ENCODE measurements at regions not wholly inside any gene's neighbourhood (a gene's known extent, or its start where the extent isn't known, plus 50 kb on each side); places are given as distances from the start of the nearest gene placed in this dataset.
A peak's percentile ranks its signal among the peaks of the same experiment; 100 is the strongest.
"Not testable (repeated sequence)": the region's sequence is repeated elsewhere in the genome, so short reads cannot be mapped to it uniquely, and the experiment has no call there.

- WGBS (ENCODE audit: insufficient coverage): no CpG with 5 or more reads among the region's 3 CpGs
- Histone ChIP-seq H3K9me3 (ENCODE audit: control insufficient read depth, insufficient read depth, low read length) (peaks cover 2% of the 10 kb centered on the region), H3K4me3 (ENCODE audit: low read depth, low read length) (no peak overlapping the region), H3K36me3 (ENCODE audit: control insufficient read depth, insufficient read depth, low read length) (no peaks in the 10 kb centered on the region), H3K4me1 (ENCODE audit: control insufficient read depth, insufficient read depth, low read length) (peaks cover 8% of the 10 kb centered on the region), H3K27me3 (ENCODE audit: control insufficient read depth, insufficient read depth, low read length) (no peaks in the 10 kb centered on the region), H3K27ac (ENCODE audit: low read depth, low read length) (no peak overlapping the region)
- no peak for DNase-seq (ENCODE audit: low read depth in 4 of 6, low spot score in 6 of 6)
Observed at GRCh38 chr2:64915510-64915900, 73.7 kb upstream of the SLC1A4 start.

DNA sequence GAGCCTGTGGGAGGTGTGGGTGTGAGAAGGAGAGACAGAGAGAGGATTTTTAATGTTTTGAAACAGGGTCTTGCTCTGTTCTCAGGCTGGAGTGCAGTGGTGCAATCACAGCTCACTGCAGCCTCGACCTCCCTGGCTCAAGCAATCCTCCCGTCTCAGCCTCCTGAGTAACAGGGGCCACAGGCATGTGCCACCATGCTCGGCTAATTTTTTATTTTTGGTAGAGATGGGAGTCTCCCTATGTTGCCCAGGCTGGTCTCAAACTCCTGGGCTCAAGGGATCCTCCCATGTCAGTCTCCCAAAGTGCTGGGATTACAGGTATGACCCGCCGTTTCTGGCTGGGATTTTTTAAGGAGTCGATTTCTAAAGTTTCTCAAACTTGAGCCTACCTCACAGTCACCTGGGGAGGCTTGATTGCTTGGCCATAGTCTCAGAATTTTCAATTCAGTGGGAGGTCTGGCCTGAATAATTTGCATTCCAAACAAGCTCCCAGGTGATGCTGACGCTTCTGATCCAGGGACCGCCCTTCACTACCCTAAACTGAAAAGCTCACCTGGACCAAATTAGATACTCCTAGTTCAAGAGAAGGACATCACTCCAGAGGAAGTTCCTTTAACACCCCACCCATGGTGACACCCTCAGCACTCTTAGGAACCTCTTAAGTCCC, 70.8 kb upstream of the SLC1A4 start:
- Histone ChIP-seq H3K36me3 (ENCODE audit: control insufficient read depth, insufficient read depth, low read length) (no peaks in the 10 kb centered on the region), H3K4me1 (ENCODE audit: control insufficient read depth, insufficient read depth, low read length) (peaks cover 20% of the 10 kb centered on the region), H3K4me3 (ENCODE audit: low read depth, low read length) (no peak overlapping the region), H3K9me3 (ENCODE audit: control insufficient read depth, insufficient read depth, low read length) (peaks cover 2% of the 10 kb centered on the region), H3K27ac (ENCODE audit: low read depth, low read length) (no peak overlapping the region), H3K27me3 (ENCODE audit: control insufficient read depth, insufficient read depth, low read length) (no peaks in the 10 kb centered on the region)
- no peak for DNase-seq (ENCODE audit: low read depth in 4 of 6, low spot score in 6 of 6)
- WGBS (ENCODE audit: insufficient coverage): 85% methylated on average over 7 of the region's 8 CpGs

DNA sequence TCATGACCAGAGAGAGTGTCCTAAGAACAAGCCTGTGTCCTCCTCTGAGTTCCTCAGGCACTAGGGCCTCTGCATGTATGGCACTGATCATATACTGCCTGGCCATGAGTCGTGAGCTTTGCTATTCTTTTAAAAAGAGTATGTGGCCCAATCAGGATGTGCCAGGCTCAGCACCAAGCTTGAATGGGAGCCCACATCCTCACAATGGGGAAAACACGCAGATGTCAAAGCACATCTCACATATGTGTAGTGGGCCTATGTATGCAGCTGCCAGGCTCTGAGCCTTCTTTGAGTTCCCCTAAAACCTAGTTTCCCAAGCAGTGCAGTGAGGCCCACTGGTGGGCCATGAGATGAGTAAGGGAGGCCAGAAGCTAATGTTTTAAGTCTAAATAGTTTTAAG, 69.9 kb upstream of the SLC1A4 start:
- WGBS (ENCODE audit: insufficient coverage): 89% methylated on average over 1 of the region's 2 CpGs
- H3K27me3 ChIP-seq (ENCODE audit: control insufficient read depth, insufficient read depth, low read length): no peaks in the 10 kb centered on the region
- no peak for DNase-seq (ENCODE audit: low read depth in 4 of 6, low spot score in 6 of 6)

DNA sequence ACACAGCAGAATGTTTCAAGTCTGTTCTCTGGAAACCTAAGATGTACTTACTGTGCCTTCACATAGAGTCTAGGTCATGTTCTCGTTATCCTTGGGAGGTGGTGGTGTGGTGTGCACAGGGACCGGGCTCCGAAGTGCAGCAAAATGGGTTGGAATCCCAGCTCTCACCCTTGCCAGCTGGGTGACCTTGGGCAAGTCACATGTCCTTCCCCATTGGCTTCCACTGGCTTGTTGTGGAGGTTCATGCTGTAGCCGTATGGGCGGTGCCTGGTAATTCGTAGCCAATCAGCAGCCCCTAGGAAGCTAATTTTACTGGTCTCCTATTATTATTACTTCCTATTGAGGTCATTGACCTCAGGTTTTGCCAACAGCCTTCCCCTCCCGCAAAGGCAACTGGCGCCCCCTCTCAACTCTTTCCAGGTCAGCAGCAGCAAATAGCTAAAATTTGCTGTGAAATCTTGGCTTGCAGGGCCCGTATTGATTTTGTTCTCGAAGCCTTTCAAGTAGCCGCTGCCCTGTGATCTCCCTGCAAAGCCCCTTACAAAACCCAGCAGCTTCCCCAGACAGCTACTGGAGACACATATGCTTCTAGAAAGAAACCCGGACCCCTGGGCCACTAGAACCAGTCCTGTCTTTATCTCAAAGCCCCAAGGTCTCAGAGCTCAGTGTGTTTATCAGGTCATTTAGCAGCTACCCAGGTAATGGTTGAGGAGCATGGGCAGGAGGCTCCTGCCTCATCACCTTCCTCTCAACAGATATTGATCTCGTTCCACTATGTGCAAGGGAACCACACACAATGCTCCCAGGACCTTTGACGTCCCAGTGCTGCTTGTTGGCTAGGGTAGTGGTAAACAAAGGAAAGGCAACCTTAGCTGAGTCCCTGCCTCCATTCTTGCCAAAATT, 66.5 kb upstream of the SLC1A4 start:
- DNase-seq (ENCODE audit: low read depth in 4 of 6, low spot score in 6 of 6): peak in 1 of 6 donors; percentile 17
- peaks cover 2% of the 10 kb centered on the region for H3K9me3 ChIP-seq (ENCODE audit: control insufficient read depth, insufficient read depth, low read length)
- H3K27me3 ChIP-seq (ENCODE audit: control insufficient read depth, insufficient read depth, low read length): no peaks in the 10 kb centered on the region
- no peaks in the 10 kb centered on the region for H3K36me3 ChIP-seq (ENCODE audit: control insufficient read depth, insufficient read depth, low read length)
- peaks cover 21% of the 10 kb centered on the region for H3K4me1 ChIP-seq (ENCODE audit: control insufficient read depth, insufficient read depth, low read length)
- WGBS (ENCODE audit: insufficient coverage): 48% methylated on average over 10 of the region's 14 CpGs
- no peak overlapping the region for H3K27ac ChIP-seq (ENCODE audit: low read depth, low read length)
- no peak overlapping the region for H3K4me3 ChIP-seq (ENCODE audit: low read depth, low read length)

More for the DNA sequence above, 69.9 kb upstream of the SLC1A4 start:
- Histone ChIP-seq H3K9me3 (ENCODE audit: control insufficient read depth, insufficient read depth, low read length) (peaks cover 2% of the 10 kb centered on the region), H3K36me3 (ENCODE audit: control insufficient read depth, insufficient read depth, low read length) (no peaks in the 10 kb centered on the region), H3K27ac (ENCODE audit: low read depth, low read length) (no peak overlapping the region), H3K4me3 (ENCODE audit: low read depth, low read length) (no peak overlapping the region), H3K4me1 (ENCODE audit: control insufficient read depth, insufficient read depth, low read length) (peaks cover 21% of the 10 kb centered on the region)

- no peak for DNase-seq (ENCODE audit: low read depth in 4 of 6, low spot score in 6 of 6)
- Histone ChIP-seq H3K36me3 (ENCODE audit: control insufficient read depth, insufficient read depth, low read length) (no peaks in the 10 kb centered on the region), H3K27ac (ENCODE audit: low read depth, low read length) (no peak overlapping the region), H3K27me3 (ENCODE audit: control insufficient read depth, insufficient read depth, low read length) (no peaks in the 10 kb centered on the region), H3K4me3 (ENCODE audit: low read depth, low read length) (no peak overlapping the region), H3K9me3 (ENCODE audit: control insufficient read depth, insufficient read depth, low read length) (peaks cover 2% of the 10 kb centered on the region), H3K4me1 (ENCODE audit: control insufficient read depth, insufficient read depth, low read length) (peaks cover 22% of the 10 kb centered on the region)
- WGBS (ENCODE audit: insufficient coverage): 43% methylated on average over 2 of the region's 2 CpGs
Observed at GRCh38 chr2:64923385-64923710, 65.9 kb upstream of the SLC1A4 start.

DNA sequence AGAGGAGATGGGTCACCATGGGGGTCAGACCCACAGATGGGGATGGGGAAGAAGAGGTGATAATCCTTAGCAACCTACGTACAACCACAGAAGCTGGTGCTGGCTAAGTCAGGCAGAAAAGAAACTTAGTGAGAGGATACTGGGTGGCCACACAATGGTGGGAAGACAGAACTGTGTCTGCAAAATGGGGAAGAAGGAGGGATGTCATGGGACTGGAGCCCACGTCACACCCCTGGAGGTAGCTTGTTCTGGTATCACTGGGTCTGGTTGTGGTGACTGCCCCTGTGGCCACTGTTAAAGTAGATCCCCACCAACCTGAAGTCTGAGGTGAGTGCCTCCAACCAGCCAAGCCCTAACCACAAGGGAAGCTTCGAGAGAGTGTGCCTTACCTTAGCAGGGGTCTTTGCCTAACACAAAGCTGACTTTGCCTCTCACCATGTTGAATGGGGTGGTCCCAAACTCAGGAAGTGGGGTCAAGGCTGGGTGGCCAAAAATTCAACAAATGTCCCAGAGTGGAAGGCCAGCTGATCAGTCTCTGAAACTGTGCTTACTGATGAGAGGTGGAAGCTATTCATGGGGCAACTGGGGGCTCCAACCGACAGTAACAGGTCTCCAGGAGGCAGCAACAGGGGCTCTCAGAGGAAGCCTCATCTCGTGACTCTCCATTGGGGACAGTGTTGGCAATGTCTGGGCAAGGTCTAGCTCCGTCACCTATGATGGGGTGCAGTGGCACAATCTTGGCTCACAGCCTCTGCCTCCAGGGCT, 64.8 kb upstream of the SLC1A4 start:
- DNase-seq (ENCODE audit: low read depth in 4 of 6, low spot score in 6 of 6): no peak
- Histone ChIP-seq H3K4me3 (ENCODE audit: low read depth, low read length) (no peak overlapping the region), H3K27me3 (ENCODE audit: control insufficient read depth, insufficient read depth, low read length) (no peaks in the 10 kb centered on the region), H3K4me1 (ENCODE audit: control insufficient read depth, insufficient read depth, low read length) (peaks cover 18% of the 10 kb centered on the region), H3K9me3 (ENCODE audit: control insufficient read depth, insufficient read depth, low read length) (no peaks in the 10 kb centered on the region), H3K27ac (ENCODE audit: low read depth, low read length) (no peak overlapping the region), H3K36me3 (ENCODE audit: control insufficient read depth, insufficient read depth, low read length) (no peaks in the 10 kb centered on the region)
- WGBS (ENCODE audit: insufficient coverage): 98% methylated on average over 6 of the region's 6 CpGs

GRCh38 chr2:64925930-64926722, 63.1 kb upstream of the SLC1A4 start:
- WGBS (ENCODE audit: insufficient coverage): 100% methylated on average over 2 of the region's 2 CpGs

GRCh38 chr2:64928813-64929212, 60.4 kb upstream of the SLC1A4 start:
- Histone ChIP-seq H3K4me3 (ENCODE audit: low read depth, low read length) (no peak overlapping the region), H3K27me3 (ENCODE audit: control insufficient read depth, insufficient read depth, low read length) (no peaks in the 10 kb centered on the region), H3K4me1 (ENCODE audit: control insufficient read depth, insufficient read depth, low read length) (peaks cover 5% of the 10 kb centered on the region), H3K36me3 (ENCODE audit: control insufficient read depth, insufficient read depth, low read length) (no peaks in the 10 kb centered on the region), H3K27ac (ENCODE audit: low read depth, low read length) (no peak overlapping the region), H3K9me3 (ENCODE audit: control insufficient read depth, insufficient read depth, low read length) (no peaks in the 10 kb centered on the region)
- peak in 2 of 6 donors; percentile 72 to 73 for DNase-seq (ENCODE audit: low read depth in 4 of 6, low spot score in 6 of 6)
- WGBS (ENCODE audit: insufficient coverage): no CpG with 5 or more reads among the region's 1 CpG

More at GRCh38 chr2:64925930-64926722, 63.1 kb upstream of the SLC1A4 start:
- H3K27ac ChIP-seq (ENCODE audit: low read depth, low read length); DNase-seq (ENCODE audit: low read depth in 4 of 6, low spot score in 6 of 6); H3K9me3 ChIP-seq (ENCODE audit: control insufficient read depth, insufficient read depth, low read length); H3K36me3 ChIP-seq (ENCODE audit: control insufficient read depth, insufficient read depth, low read length); H3K4me3 ChIP-seq (ENCODE audit: low read depth, low read length); H3K27me3 ChIP-seq (ENCODE audit: control insufficient read depth, insufficient read depth, low read length): not testable (repeated sequence)
- peaks cover 18% of the 10 kb centered on the region for H3K4me1 ChIP-seq (ENCODE audit: control insufficient read depth, insufficient read depth, low read length)

GRCh38 chr2:64929333-64929732, 59.9 kb upstream of the SLC1A4 start:
- no peak overlapping the region for H3K4me3 ChIP-seq (ENCODE audit: low read depth, low read length)
- H3K27me3 ChIP-seq (ENCODE audit: control insufficient read depth, insufficient read depth, low read length): no peaks in the 10 kb centered on the region
- no peaks in the 10 kb centered on the region for H3K36me3 ChIP-seq (ENCODE audit: control insufficient read depth, insufficient read depth, low read length)
- WGBS (ENCODE audit: insufficient coverage): 100% methylated on average over 1 of the region's 1 CpG
- no peak for DNase-seq (ENCODE audit: low read depth in 4 of 6, low spot score in 6 of 6)
- H3K4me1 ChIP-seq (ENCODE audit: control insufficient read depth, insufficient read depth, low read length): peaks cover 5% of the 10 kb centered on the region
- no peaks in the 10 kb centered on the region for H3K9me3 ChIP-seq (ENCODE audit: control insufficient read depth, insufficient read depth, low read length)
- H3K27ac ChIP-seq (ENCODE audit: low read depth, low read length): no peak overlapping the region
